ENCODE measurements at regions not wholly inside any gene's neighbourhood (a gene's known extent, or its start where the extent isn't known, plus 50 kb on each side); places are given as distances from the start of the nearest gene placed in this dataset.

DNA sequence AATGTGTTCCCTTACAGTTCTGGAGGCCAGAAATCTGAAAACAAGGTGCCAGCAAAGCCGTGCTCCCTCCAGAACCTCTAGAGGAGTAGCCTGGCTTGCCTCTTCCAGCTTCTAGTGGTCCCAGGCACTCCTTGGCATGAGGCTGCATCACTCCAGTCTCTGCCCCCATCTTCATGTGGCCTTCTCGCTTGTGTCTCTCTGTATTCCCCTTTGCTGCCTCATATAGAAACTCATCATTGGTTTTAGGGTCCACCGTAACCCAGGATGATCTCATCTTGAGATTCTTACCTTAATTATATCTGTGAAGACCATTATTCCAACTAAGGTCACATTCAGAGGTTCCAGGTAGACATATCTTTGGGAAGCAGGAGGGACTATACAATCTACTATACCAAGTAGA is 182.4 kb downstream of the SKIDA1 start:
- TF ChIP-seq EZH2 (IDR thresholded peaks at IDR 0.05; ENCODE audit: low read depth), result no peak
- TF ChIP-seq CTCF (conservative IDR thresholded peaks at IDR 0.05), result no peak
